Rectal smooth muscle tissue (tissue), 1 donor: ENCODE measurements at regions not wholly inside any gene's neighbourhood (a gene's known extent, or its start where the extent isn't known, plus 50 kb on each side); places are given as distances from the start of the nearest gene placed in this dataset.

Experiments
- H3K27ac ChIP-seq: one replicate; pipeline ENCODE4 v1.7.0; 2013; ENCODE audit warnings: low read depth, low read length, inconsistent platforms
- H3K27me3 ChIP-seq: one replicate; pipeline ENCODE4 v1.7.0; 2013; ENCODE audit warnings: low read length; ENCODE audit not compliant: control insufficient read depth, insufficient read depth
- H3K36me3 ChIP-seq: one replicate; pipeline ENCODE4 v1.7.0; 2013; ENCODE audit warnings: low read length; ENCODE audit not compliant: control insufficient read depth, insufficient read depth
- H3K4me1 ChIP-seq: one replicate; pipeline ENCODE4 v1.7.0; 2013; ENCODE audit warnings: low read length; ENCODE audit not compliant: control insufficient read depth, insufficient read depth
- H3K4me3 ChIP-seq: one replicate; pipeline ENCODE4 v1.7.0; 2013; ENCODE audit warnings: low read length
- H3K9ac ChIP-seq: one replicate; pipeline ENCODE4 v1.7.0; 2013; ENCODE audit warnings: low read length

GRCh38 chr17:68812876-68813584, 142.2 kb downstream of the ABCA8 start:
- Histone ChIP-seq H3K4me3 (no peak overlapping the region), H3K4me1 (no peaks in the 10 kb centered on the region), H3K27me3 (no peaks in the 10 kb centered on the region), H3K36me3 (no peaks in the 10 kb centered on the region), H3K9ac (no peak overlapping the region), H3K27ac (no peak overlapping the region)

GRCh38 chr17:68809148-68809547, 146.0 kb downstream of the ABCA8 start:
- Histone ChIP-seq H3K4me3 (no peak overlapping the region), H3K9ac (no peak overlapping the region), H3K27me3 (no peaks in the 10 kb centered on the region), H3K36me3 (no peaks in the 10 kb centered on the region), H3K27ac (no peak overlapping the region), H3K4me1 (no peaks in the 10 kb centered on the region)

DNA sequence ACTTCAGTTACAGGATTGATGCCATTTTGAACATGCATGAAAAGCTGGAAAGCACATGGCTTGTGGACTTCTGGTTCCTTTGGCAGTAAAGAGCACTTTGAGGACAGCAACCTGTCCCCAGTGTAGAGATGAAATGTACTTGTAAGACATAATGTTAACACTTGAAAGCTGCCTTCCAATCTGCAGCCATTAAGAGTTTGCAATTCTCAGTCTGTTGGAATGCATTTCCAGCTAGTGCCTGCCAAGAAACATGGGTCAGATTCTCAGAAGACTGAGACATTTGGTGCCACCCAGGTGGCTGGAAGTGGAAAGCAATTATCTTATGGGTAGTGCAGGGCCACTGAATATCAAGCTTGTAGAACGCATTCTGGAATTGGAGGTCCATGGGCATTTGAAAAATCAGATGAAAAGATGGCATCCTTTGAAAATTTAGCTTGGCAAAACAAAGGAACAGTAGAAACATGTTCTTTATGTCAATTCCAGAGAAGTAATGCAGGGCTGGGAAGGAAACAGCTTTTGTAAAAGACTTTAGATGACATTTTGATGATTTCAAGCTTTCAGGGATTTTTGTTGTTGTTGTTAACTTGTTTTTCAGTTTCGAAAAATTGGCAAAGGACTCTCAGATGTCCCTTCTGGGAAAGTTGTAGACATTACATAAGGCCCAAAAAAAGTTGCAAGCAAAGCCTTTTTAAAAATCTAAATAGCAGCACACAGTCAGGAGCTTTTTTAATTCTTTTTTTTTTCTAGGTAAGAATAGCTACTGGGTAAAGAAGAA, 147.0 kb downstream of the ABCA8 start:
- Histone ChIP-seq H3K4me1 (no peaks in the 10 kb centered on the region), H3K4me3 (no peak overlapping the region), H3K36me3 (no peaks in the 10 kb centered on the region), H3K27ac (no peak overlapping the region), H3K27me3 (no peaks in the 10 kb centered on the region), H3K9ac (no peak overlapping the region)

DNA sequence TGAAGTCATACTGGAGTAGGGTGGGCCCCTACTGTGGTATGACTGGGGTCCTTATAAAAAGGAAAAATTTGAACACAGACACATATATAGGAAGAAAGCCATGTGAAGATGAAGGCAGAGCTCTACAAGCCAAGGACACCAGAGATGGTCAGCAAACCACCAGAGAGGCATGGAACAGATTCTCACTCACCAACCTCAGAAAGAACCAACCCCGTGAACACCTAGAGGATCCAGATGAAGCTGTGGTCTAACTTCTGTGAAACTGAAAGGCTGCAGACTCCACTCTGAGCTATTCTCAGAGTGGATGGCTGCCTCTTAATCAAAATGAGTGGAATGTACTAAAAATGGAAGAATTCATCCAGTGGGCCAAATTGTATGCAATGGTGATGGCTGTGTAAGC, 149.6 kb downstream of the ABCA8 start:
- Histone ChIP-seq H3K36me3 (no peaks in the 10 kb centered on the region), H3K27me3 (no peaks in the 10 kb centered on the region), H3K27ac (no peak overlapping the region), H3K9ac (no peak overlapping the region), H3K4me1 (no peaks in the 10 kb centered on the region), H3K4me3 (no peak overlapping the region)

GRCh38 chr17:68804777-68805520, 150.2 kb downstream of the ABCA8 start:
- H3K9ac ChIP-seq: no peak overlapping the region
- no peak overlapping the region for H3K27ac ChIP-seq
- H3K36me3 ChIP-seq: no peaks in the 10 kb centered on the region
- H3K27me3 ChIP-seq: no peaks in the 10 kb centered on the region
- H3K4me3 ChIP-seq: no peak overlapping the region
- H3K4me1 ChIP-seq: no peaks in the 10 kb centered on the region

DNA sequence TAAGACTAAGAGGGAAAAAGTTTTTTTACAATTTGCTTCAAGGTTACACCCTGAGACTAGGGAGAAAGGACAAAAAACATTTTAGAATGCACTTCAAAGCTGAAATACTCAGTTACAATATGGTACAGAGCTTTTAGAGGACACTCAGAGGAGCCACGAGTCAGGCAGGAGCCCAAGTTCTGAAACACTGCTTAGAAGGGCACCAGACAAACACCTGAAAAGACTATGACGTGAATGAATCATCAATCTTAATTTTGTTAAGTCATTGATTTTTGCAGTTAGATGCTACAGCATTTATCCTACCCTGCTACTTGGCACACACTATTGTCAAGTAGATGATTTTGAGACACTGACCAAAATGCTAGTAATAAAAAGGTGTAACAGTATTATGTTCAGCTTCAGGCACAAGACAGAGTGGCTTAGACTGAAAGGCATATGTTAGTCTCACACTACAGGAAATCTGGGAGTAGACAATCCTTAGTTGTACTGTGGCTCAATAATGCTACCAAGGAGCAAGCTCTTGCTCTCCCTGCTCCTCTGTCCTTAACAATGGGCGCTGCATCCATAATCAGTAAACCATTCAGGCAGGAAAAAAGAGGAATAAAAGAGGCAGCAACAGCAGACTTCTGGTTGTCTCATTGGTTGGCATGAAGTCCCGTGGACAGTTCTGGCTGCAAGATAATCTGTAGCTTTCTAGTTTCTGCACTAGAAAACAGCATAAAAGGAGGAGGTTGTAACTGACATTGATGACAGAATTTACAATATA, 151.8 kb downstream of the ABCA8 start:
- Histone ChIP-seq H3K27ac (no peak overlapping the region), H3K36me3 (no peaks in the 10 kb centered on the region), H3K4me3 (no peak overlapping the region), H3K27me3 (no peaks in the 10 kb centered on the region), H3K4me1 (no peaks in the 10 kb centered on the region), H3K9ac (no peak overlapping the region)

- Histone ChIP-seq H3K9ac (no peak overlapping the region), H3K27ac (no peak overlapping the region), H3K4me3 (no peak overlapping the region), H3K36me3 (no peaks in the 10 kb centered on the region), H3K4me1 (no peaks in the 10 kb centered on the region), H3K27me3 (no peaks in the 10 kb centered on the region)
Measured at GRCh38 chr17:68801335-68802247, 153.6 kb downstream of the ABCA8 start.

DNA sequence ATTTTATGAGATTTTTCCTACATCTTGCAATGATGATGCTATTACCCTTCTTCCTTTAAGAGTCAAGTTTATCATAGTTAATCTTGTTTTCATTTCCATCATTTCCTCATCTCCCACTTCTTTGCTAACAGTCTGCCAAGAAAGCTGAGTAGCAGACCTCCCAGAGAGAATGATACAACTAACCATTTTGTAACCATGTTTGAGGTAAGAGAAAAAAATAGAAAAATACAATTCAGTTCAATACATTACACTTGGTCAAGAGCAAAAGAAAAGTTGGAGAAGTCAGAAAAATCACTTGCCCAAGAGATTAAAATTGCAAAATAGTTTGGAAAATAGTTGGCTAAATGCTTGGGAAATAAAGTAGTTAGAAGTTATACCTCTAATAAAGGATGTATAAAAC, 154.4 kb downstream of the ABCA8 start:
- Histone ChIP-seq H3K9ac (no peak overlapping the region), H3K27ac (no peak overlapping the region), H3K4me1 (no peaks in the 10 kb centered on the region), H3K27me3 (no peaks in the 10 kb centered on the region), H3K4me3 (no peak overlapping the region), H3K36me3 (no peaks in the 10 kb centered on the region)

DNA sequence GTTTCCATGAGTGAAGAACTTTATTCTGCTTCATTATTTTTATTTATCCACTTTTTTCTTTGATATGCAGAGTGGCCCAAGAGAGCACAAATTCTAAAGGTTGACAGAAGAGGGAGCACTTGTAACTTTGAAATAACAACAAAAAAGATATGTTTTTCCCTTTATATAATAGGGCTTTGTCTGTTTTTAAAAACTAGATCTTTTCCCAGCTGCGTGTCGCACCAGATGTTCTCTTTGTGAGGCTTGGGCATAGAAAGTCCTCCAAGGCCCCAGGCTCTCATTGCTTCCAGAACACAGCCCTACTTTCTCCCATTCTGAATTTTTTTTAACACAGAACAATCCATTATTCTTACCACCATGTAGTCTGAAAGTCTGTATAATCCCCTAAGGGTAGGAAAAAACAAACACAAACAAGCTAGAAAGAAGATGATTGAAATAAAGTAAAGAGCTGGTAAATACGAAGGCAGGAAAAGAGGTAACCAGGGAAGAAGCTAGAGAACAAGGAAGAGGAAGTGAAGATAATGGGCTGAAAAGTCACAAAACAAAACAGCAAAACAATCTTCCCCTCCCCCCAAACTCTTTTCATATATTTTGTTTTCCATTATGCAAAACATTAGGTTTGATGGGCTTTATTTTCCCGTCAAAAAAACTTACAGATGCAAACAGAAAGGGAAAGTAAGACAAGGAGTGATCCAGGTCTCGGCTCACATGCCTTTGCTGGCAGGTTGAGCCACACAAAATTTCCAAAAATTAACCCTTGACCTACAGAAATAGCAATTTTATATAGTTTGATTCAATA, 160.4 kb downstream of the ABCA8 start:
- H3K27ac ChIP-seq: peak overlapping the region; percentile 66
- H3K4me3 ChIP-seq: no peak overlapping the region
- no peak overlapping the region for H3K9ac ChIP-seq
- no peaks in the 10 kb centered on the region for H3K36me3 ChIP-seq
- no peaks in the 10 kb centered on the region for H3K27me3 ChIP-seq
- no peaks in the 10 kb centered on the region for H3K4me1 ChIP-seq

GRCh38 chr17:68792873-68793272, 162.3 kb downstream of the ABCA8 start:
- H3K27me3 ChIP-seq: no peaks in the 10 kb centered on the region
- no peaks in the 10 kb centered on the region for H3K36me3 ChIP-seq
- peak overlapping the region; percentile 52 for H3K27ac ChIP-seq
- no peak overlapping the region for H3K9ac ChIP-seq
- H3K4me1 ChIP-seq: no peaks in the 10 kb centered on the region
- no peak overlapping the region for H3K4me3 ChIP-seq
